HCT116 (cell line): ENCODE measurements at regions not wholly inside any gene's neighbourhood (a gene's known extent, or its start where the extent isn't known, plus 50 kb on each side); places are given as distances from the start of the nearest gene placed in this dataset.
A peak's percentile ranks its signal among the peaks of the same experiment; 100 is the strongest.

Source experiments
- ATAC-seq: fragments of 200-7000 bp; cut with Tn5 transposase; 2 replicates; pipeline ENCODE4 v1.9.1; 2020; ENCODE audit warnings: mild to moderate bottlenecking, moderate library complexity
- BruUV-seq: library from RNA; stranded (reverse); fragments of 400-500 nt; replicated peaks from 2 replicates; lab custom pipeline; 2021; lab: Mats Ljungman, UMichigan
- CTCF ChIA-PET: fragments of 300-600 bp; sonication (Branson Sonifier 250); formaldehyde crosslinking; loops from one replicate; lab custom pipeline; 2021; ENCODE audit warnings: antibody characterized with exemption; lab: Charles Lee
- POLR2A ChIA-PET: fragments of 300-600, 350-600 bp; sonication (Branson Sonifier 250); formaldehyde crosslinking; loops from one replicate; lab custom pipeline; 2021; ENCODE audit warnings: antibody characterized with exemption; lab: Charles Lee
- RAD21 ChIA-PET, 2 experiments: fragments of 300-600 bp; sonication (Branson Sonifier 250); formaldehyde crosslinking; loops; one replicate each; lab custom pipeline; 2023; ENCODE audit warnings: low total read pairs in 2 of 2; ENCODE audit not compliant: uncharacterized antibody in 2 of 2, unreplicated experiment in 2 of 2, low non-redundant PET in 1 of 2; lab: Charles Lee
- DNase-seq: peaks from one replicate; pipeline ENCODE4 v3.0.0-alpha.2; 2010; ENCODE audit warnings: low read depth, low spot score
- H2AFZ ChIP-seq: fragments of 200-600 bp; shearing (Covaris generic), sonication (generic); 2 replicates; pipeline ENCODE4 v1.6.1; 2017; ENCODE audit warnings: low read depth, mixed run types, mixed read lengths, antibody characterized with exemption, low read length; ENCODE audit not compliant: poor library complexity, severe bottlenecking
- H3K27ac ChIP-seq: 2 replicates; pipeline ENCODE4 v1.5.1; 2012; ENCODE audit warnings: low read depth, low read length
- H3K27me3 ChIP-seq: fragments of 200-600 bp; sonication (generic); 2 replicates; pipeline ENCODE4 v1.6.1; 2016; ENCODE audit warnings: mixed run types, low read length, mixed read lengths; ENCODE audit not compliant: insufficient read depth
- H3K36me3 ChIP-seq, 2 experiments: fragments of 200-500 bp in 1 of 2; fragments of 200-600 bp in 1 of 2; sonication (Bioruptor generic) in 1 of 2; sonication (generic) in 1 of 2; 2 replicates each; pipeline versions ENCODE4 v1.5.1 to v1.6.1; 2014 to 2016; ENCODE audit warnings: low read length in 2 of 2, inconsistent platforms in 1 of 2, mixed read lengths in 1 of 2, mixed run types in 1 of 2; ENCODE audit not compliant: insufficient read depth in 2 of 2, control insufficient read depth in 1 of 2
- H3K4me1 ChIP-seq, 2 experiments: fragments of 200-600 bp in 1 of 2; sonication (generic) in 1 of 2; 2 replicates each; pipeline versions ENCODE4 v1.5.1 to v1.6.1; 2012 to 2017; ENCODE audit warnings: low read length in 2 of 2, inconsistent platforms in 1 of 2, mild to moderate bottlenecking in 1 of 2, mixed read lengths in 1 of 2, mixed run types in 1 of 2, moderate library complexity in 1 of 2; ENCODE audit not compliant: insufficient read depth in 2 of 2, control insufficient read depth in 1 of 2
- H3K4me2 ChIP-seq: fragments of 200-600 bp; sonication (generic); 2 replicates; pipeline ENCODE4 v1.6.1; 2017; ENCODE audit warnings: mixed run types, low read length, mixed read lengths
- H3K4me3 ChIP-seq, 2 experiments: fragments of 200-600 bp in 1 of 2; sonication (generic) in 1 of 2; replicated peaks in 1 of 2; 2 replicates each; pipeline ENCODE4 v1.5.1; 2011 to 2016; ENCODE audit warnings: low read length in 2 of 2, control low read depth in 1 of 2, low read depth in 1 of 2, mild to moderate bottlenecking in 1 of 2, mixed read lengths in 1 of 2, mixed run types in 1 of 2
- H3K79me2 ChIP-seq: fragments of 200-600 bp; sonication (generic); 2 replicates; pipeline ENCODE4 v1.6.1; 2017; ENCODE audit warnings: mild to moderate bottlenecking, mixed run types, low read length, moderate library complexity, mixed read lengths; ENCODE audit not compliant: insufficient read depth
- H3K9ac ChIP-seq: fragments of 200-600 bp; sonication (generic); 2 replicates; pipeline ENCODE4 v1.6.1; 2016; ENCODE audit warnings: low read length, mixed read lengths
- H3K9me2 ChIP-seq: fragments of 200-600 bp; sonication (generic), shearing (Covaris generic); 2 replicates; pipeline ENCODE4 v1.6.1; 2017; ENCODE audit warnings: mixed run types, mild to moderate bottlenecking, moderate library complexity; ENCODE audit not compliant: insufficient read depth
- H3K9me3 ChIP-seq, 2 experiments: fragments of 200-500 bp in 1 of 2; fragments of 200-600 bp in 1 of 2; sonication (Bioruptor generic) in 1 of 2; sonication (generic) in 1 of 2; 2 replicates each; pipeline ENCODE4 v1.6.1; 2014 to 2017; ENCODE audit warnings: low read length in 2 of 2, mixed read lengths in 2 of 2, inconsistent platforms in 1 of 2, low read depth in 1 of 2, mild to moderate bottlenecking in 1 of 2, mixed run types in 1 of 2, moderate library complexity in 1 of 2; ENCODE audit not compliant: control insufficient read depth in 1 of 2, insufficient read depth in 1 of 2
- H4K20me1 ChIP-seq: fragments of 200-600 bp; sonication (generic), shearing (Covaris generic); 2 replicates; pipeline ENCODE4 v1.6.1; 2017; ENCODE audit warnings: mixed run types, mild to moderate bottlenecking, moderate library complexity; ENCODE audit not compliant: insufficient read depth
- ATF3 ChIP-seq: IDR thresholded peaks from 2 replicates; pipeline ENCODE4 v1.6.1; 2012
- FOSL1 ChIP-seq: IDR thresholded peaks from 2 replicates; pipeline ENCODE4 v1.6.1; 2012; ENCODE audit warnings: low read depth
- JUND ChIP-seq: IDR thresholded peaks from 2 replicates; pipeline ENCODE4 v1.6.1; 2012
- POLR2AphosphoS5 ChIP-seq: IDR thresholded peaks from 2 replicates; pipeline ENCODE4 v1.6.1; 2011; ENCODE audit warnings: mild to moderate bottlenecking, low read depth, low read length, moderate library complexity
- RAD21 ChIP-seq: IDR thresholded peaks from 2 replicates; pipeline ENCODE4 v1.6.1; 2012; ENCODE audit warnings: low read depth, mild to moderate bottlenecking
- REST ChIP-seq: IDR thresholded peaks from 2 replicates; pipeline ENCODE4 v1.6.1; 2012; ENCODE audit warnings: low read depth
- SIN3A ChIP-seq: IDR thresholded peaks from 2 replicates; pipeline ENCODE4 v1.6.1; 2012; ENCODE audit warnings: low read depth
- SP1 ChIP-seq: IDR thresholded peaks from 2 replicates; pipeline ENCODE4 v1.6.1; 2012; ENCODE audit warnings: low read depth
- SRF ChIP-seq: IDR thresholded peaks from 2 replicates; pipeline ENCODE4 v1.6.1; 2012; ENCODE audit warnings: low read depth
- YY1 ChIP-seq: IDR thresholded peaks from 2 replicates; pipeline ENCODE4 v1.6.1; 2011; ENCODE audit warnings: low read length, low read depth, moderate library complexity, mild to moderate bottlenecking; ENCODE audit not compliant: insufficient replicate concordance; ENCODE audit errors: extremely low read depth
- ZBTB33 ChIP-seq: IDR thresholded peaks from 2 replicates; pipeline ENCODE4 v1.6.1; 2011; ENCODE audit warnings: mild to moderate bottlenecking, low read length, moderate library complexity; ENCODE audit not compliant: insufficient replicate concordance; ENCODE audit errors: extremely low read depth
- ZFX ChIP-seq: fragments of 450-650 bp; IDR thresholded peaks from 2 replicates; pipeline ENCODE4 v1.6.1; 2017
- intact Hi-C: fragments of 100-400 bp; cut with micrococcal nuclease; formaldehyde crosslinking; loops from 2 replicates; pipeline ENCODE4 v1.10.0; 2022

DNA sequence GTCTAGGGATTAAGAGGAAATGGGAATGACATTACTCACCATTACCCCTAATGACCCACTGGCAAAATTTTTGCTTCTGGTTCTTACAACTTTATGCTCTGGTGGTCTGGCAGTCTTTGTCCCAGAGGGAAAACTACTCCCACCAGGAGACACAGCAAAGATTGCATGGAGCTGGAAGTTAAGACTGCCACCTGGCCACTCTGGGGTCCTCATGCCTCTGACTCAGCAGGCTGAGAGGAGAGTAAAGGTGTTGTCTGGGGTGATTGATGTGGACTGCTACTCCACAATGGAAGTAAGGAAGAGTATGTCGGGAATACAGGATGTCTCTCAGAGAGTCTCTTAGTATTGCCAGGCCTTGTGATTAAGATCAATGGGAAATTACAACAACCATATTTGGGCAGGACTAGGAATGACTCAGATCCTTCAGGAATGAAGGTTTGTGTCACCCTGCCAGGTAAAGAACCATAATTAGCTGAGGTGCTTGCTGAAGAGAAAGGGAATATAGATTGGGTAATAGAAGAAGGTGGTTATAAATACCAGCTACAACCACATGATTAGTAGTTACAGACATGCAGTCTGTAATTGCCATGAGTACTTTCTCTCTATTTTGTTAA is 215.5 kb downstream of the GPAT3 start:
- Histone ChIP-seq H2AFZ (peak overlapping the region; percentile 77), H3K79me2 (no peaks in the 10 kb centered on the region), H3K4me2 (peak overlapping the region; percentile 49), H3K9me2 (no peaks in the 10 kb centered on the region), H3K9me3 (no peaks in the 10 kb centered on the region), H3K4me1 (peaks cover 4 to 9% of the 10 kb centered on the region in 2 experiments; a peak in 3 of 4 replicates), H4K20me1 (no peaks in the 10 kb centered on the region), H3K9ac (no peak overlapping the region), H3K4me3 (peak overlapping the region in 1 of 2 experiments; percentile 6; a peak in 1 of 4 replicates), H3K27ac (no peak overlapping the region), H3K36me3 (no peaks in the 10 kb centered on the region), H3K27me3 (no peaks in the 10 kb centered on the region)
- DNase-seq = peak; percentile 32
- ATAC-seq = peak; percentile 63
- intact Hi-C loops = no loop called here
- POLR2A ChIA-PET = no interaction called here
- BruUV-seq = no TSS peak
- TF ChIP-seq SRF = peak; percentile 97
- TF ChIP-seq YY1 = no peak
- CTCF ChIA-PET = no interaction called here
- RAD21 ChIA-PET = no interaction called here

DNA sequence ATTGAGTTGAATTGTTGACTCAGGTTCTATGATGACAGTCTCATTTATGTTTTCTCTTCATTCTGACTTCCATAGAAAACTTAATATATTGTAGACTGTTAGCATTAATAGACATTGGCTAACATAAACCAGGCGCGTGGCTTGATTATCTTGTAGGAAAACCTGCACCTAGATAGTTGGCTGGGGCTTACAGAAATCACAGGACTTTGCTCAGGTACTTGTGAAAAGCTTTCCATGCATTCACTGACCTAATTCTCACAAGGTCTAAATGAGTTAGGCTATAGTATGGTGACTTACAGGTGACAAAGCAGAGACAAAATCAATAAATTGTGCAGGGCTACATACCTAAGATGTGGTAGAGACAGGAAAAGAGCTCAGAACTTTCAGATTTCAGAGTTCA is 212.8 kb downstream of the GPAT3 start:
- H3K27me3 ChIP-seq = no peaks in the 10 kb centered on the region
- peaks cover 4 to 9% of the 10 kb centered on the region in 2 experiments; a peak in 3 of 4 replicates for H3K4me1 ChIP-seq
- ChIA-PET RAD21 (no interaction called here), POLR2A (no interaction called here), CTCF (no interaction called here)
- ATAC-seq (no peak), DNase-seq (no peak)
- H3K9me3 ChIP-seq = no peaks in the 10 kb centered on the region
- no TSS peak for BruUV-seq
- no peak overlapping the region for H3K4me3 ChIP-seq
- H3K9ac ChIP-seq = no peak overlapping the region
- intact Hi-C loops = no loop called here
- no peaks in the 10 kb centered on the region for H3K79me2 ChIP-seq
- H3K27ac ChIP-seq = no peak overlapping the region
- no peaks in the 10 kb centered on the region for H3K36me3 ChIP-seq
- H3K9me2 ChIP-seq = no peaks in the 10 kb centered on the region; the same call in 1 of the 2 replicates
- no peaks in the 10 kb centered on the region for H4K20me1 ChIP-seq
- TF ChIP-seq POLR2AphosphoS5 (no peak), RAD21 (no peak), SIN3A (no peak), SRF (no peak), JUND (no peak), ZFX (no peak), ZBTB33 (no peak), REST (no peak), FOSL1 (no peak), ATF3 (no peak), SP1 (no peak), YY1 (no peak)
- no peak overlapping the region for H2AFZ ChIP-seq
- H3K4me2 ChIP-seq = no peak overlapping the region
